ENCODE measurements at regions not wholly inside any gene's neighbourhood (a gene's known extent, or its start where the extent isn't known, plus 50 kb on each side); places are given as distances from the start of the nearest gene placed in this dataset.
"Not testable (repeated sequence)": the region's sequence is repeated elsewhere in the genome, so short reads cannot be mapped to it uniquely, and the experiment has no call there.

GRCh38 chr4:112957764-112958163, 91.7 kb upstream of the ANK2 start:
- TF ChIP-seq CTCF (conservative IDR thresholded peaks at IDR 0.05 in 1 of 2, IDR thresholded peaks at IDR 0.05 in 1 of 2; ENCODE audit: extremely low read depth in 1 of 2, insufficient read depth in 1 of 2, low read depth in 1 of 2, low read length in 2 of 2); EZH2 (IDR thresholded peaks at IDR 0.05; ENCODE audit: borderline replicate concordance, low read length): not testable (repeated sequence)
